RWPE2 (cell line): ENCODE measurements at regions not wholly inside any gene's neighbourhood (a gene's known extent, or its start where the extent isn't known, plus 50 kb on each side); places are given as distances from the start of the nearest gene placed in this dataset.

Experiments used
- ATAC-seq: fragments of 200-7000 bp; cut with Tn5 transposase; 3 replicates; pipeline ENCODE4 v1.9.1; 2021; ENCODE audit warnings: low read depth
- DNase-seq: peaks from one replicate; pipeline ENCODE4 v3.0.0-alpha.2; 2020; ENCODE audit warnings: low spot score
- H3K27ac ChIP-seq: fragments of 450-650 bp; 2 replicates; pipeline ENCODE4 v1.5.1; 2017; ENCODE audit warnings: mild to moderate bottlenecking; ENCODE audit not compliant: poor library complexity, severe bottlenecking
- H3K27me3 ChIP-seq: fragments of 250-450 bp; sonication (Bioruptor Pico); 2 replicates; pipeline ENCODE4 v1.5.1; 2021; ENCODE audit warnings: mild to moderate bottlenecking, moderate library complexity; ENCODE audit not compliant: insufficient read depth, poor library complexity, severe bottlenecking
- H3K36me3 ChIP-seq: fragments of 250-450 bp; sonication (Bioruptor Pico); 2 replicates; pipeline ENCODE4 v1.5.1; 2020; ENCODE audit warnings: low read depth, mild to moderate bottlenecking, moderate library complexity
- H3K4me1 ChIP-seq: fragments of 250-450 bp; sonication (Bioruptor Pico); 2 replicates; pipeline ENCODE4 v1.5.1; 2021; ENCODE audit warnings: mild to moderate bottlenecking, moderate library complexity; ENCODE audit not compliant: insufficient read depth, poor library complexity, severe bottlenecking
- H3K4me3 ChIP-seq: fragments of 250-450 bp; sonication (Bioruptor Pico); 2 replicates; pipeline ENCODE4 v1.5.1; 2021; ENCODE audit warnings: mild to moderate bottlenecking, moderate library complexity; ENCODE audit not compliant: severe bottlenecking
- H3K9me3 ChIP-seq: fragments of 250-450 bp; sonication (Bioruptor Pico); 2 replicates; pipeline ENCODE4 v1.5.1; 2021; ENCODE audit warnings: mild to moderate bottlenecking, moderate library complexity; ENCODE audit not compliant: severe bottlenecking
- CTCF ChIP-seq: fragments of 450-650 bp; IDR thresholded peaks from one replicate; pipeline ENCODE4 v1.5.1; 2017; ENCODE audit warnings: mild to moderate bottlenecking, moderate library complexity; ENCODE audit not compliant: poor library complexity, severe bottlenecking

- TF ChIP-seq CTCF, result no peak
- no peak for ATAC-seq
- no peaks in the 10 kb centered on the region for H3K27me3 ChIP-seq
- DNase-seq, result no peak
- H3K36me3 ChIP-seq, result no peaks in the 10 kb centered on the region
- H3K4me1 ChIP-seq, result no peaks in the 10 kb centered on the region
- no peak overlapping the region for H3K4me3 ChIP-seq
- H3K9me3 ChIP-seq, result no peaks in the 10 kb centered on the region
- H3K27ac ChIP-seq, result no peak overlapping the region
Measured at GRCh38 chr16:85162478-85163277, 50.4 kb upstream of the CIBAR2 start.

- no peaks in the 10 kb centered on the region for H3K4me1 ChIP-seq
- TF ChIP-seq CTCF, result no peak
- H3K4me3 ChIP-seq, result no peak overlapping the region
- ATAC-seq (no peak), DNase-seq (no peak)
- no peak overlapping the region for H3K27ac ChIP-seq
- H3K9me3 ChIP-seq, result no peaks in the 10 kb centered on the region
- no peaks in the 10 kb centered on the region for H3K27me3 ChIP-seq
- H3K36me3 ChIP-seq, result no peaks in the 10 kb centered on the region
Measured at GRCh38 chr16:85163278-85164112, 51.2 kb upstream of the CIBAR2 start.

- no peaks in the 10 kb centered on the region for H3K36me3 ChIP-seq
- H3K4me1 ChIP-seq, result no peaks in the 10 kb centered on the region
- no peak for TF ChIP-seq CTCF
- DNase-seq (no peak), ATAC-seq (no peak)
- no peak overlapping the region for H3K27ac ChIP-seq
- H3K9me3 ChIP-seq, result no peaks in the 10 kb centered on the region
- no peak overlapping the region for H3K4me3 ChIP-seq
- H3K27me3 ChIP-seq, result no peaks in the 10 kb centered on the region
Measured at GRCh38 chr16:85164431-85164830, 52.2 kb upstream of the CIBAR2 start.

GRCh38 chr16:85164838-85165516 lies 52.7 kb upstream of the CIBAR2 start:
- ATAC-seq (no peak), DNase-seq (no peak)
- no peak overlapping the region for H3K27ac ChIP-seq
- H3K36me3 ChIP-seq, result no peaks in the 10 kb centered on the region
- no peak overlapping the region for H3K4me3 ChIP-seq
- H3K4me1 ChIP-seq, result no peaks in the 10 kb centered on the region
- H3K27me3 ChIP-seq, result no peaks in the 10 kb centered on the region
- no peaks in the 10 kb centered on the region for H3K9me3 ChIP-seq
- TF ChIP-seq CTCF, result no peak
